ENCODE measurements at regions not wholly inside any gene's neighbourhood (a gene's known extent, or its start where the extent isn't known, plus 50 kb on each side); places are given as distances from the start of the nearest gene placed in this dataset.

- DNase-seq, result no peak
Observed at GRCh38 chr13:107075576-107075975, 507.6 kb upstream of the ARGLU1 start.

- no peak for DNase-seq
Observed at GRCh38 chr13:107070792-107071191, 502.9 kb upstream of the ARGLU1 start.

GRCh38 chr13:107069108-107069776, 501.3 kb upstream of the ARGLU1 start:
- no peak for DNase-seq

- DNase-seq, result no peak
Observed at GRCh38 chr13:107067381-107067780, 499.4 kb upstream of the ARGLU1 start.

GRCh38 chr13:107066355-107066754, 498.4 kb upstream of the ARGLU1 start:
- DNase-seq, result no peak

- no peak for DNase-seq
Observed at GRCh38 chr13:107065036-107065435, 497.1 kb upstream of the ARGLU1 start.

GRCh38 chr13:107057028-107057631, 489.2 kb upstream of the ARGLU1 start:
- DNase-seq, result no peak

- DNase-seq, result no peak
Observed at GRCh38 chr13:107043021-107043956, 475.4 kb upstream of the ARGLU1 start.

- no peak for DNase-seq
Observed at GRCh38 chr13:107035778-107036177, 467.8 kb upstream of the ARGLU1 start.

GRCh38 chr13:107035186-107035585, 467.2 kb upstream of the ARGLU1 start:
- no peak for DNase-seq

GRCh38 chr13:107034236-107034872, 466.4 kb upstream of the ARGLU1 start:
- no peak for DNase-seq

GRCh38 chr13:107031716-107032115, 463.8 kb upstream of the ARGLU1 start:
- no peak for DNase-seq

- DNase-seq, result no peak
Observed at GRCh38 chr13:107028751-107029150, 460.8 kb upstream of the ARGLU1 start.

- peak; percentile 11 for DNase-seq
Observed at GRCh38 chr13:107025991-107026390, 458.1 kb upstream of the ARGLU1 start.

GRCh38 chr13:107023335-107023734, 455.4 kb upstream of the ARGLU1 start:
- no peak for DNase-seq

- no peak for DNase-seq
Observed at GRCh38 chr13:107020393-107020792, 452.5 kb upstream of the ARGLU1 start.

GRCh38 chr13:107018285-107018684, 450.3 kb upstream of the ARGLU1 start:
- no peak for DNase-seq

- DNase-seq, result no peak
Observed at GRCh38 chr13:107006661-107007060, 438.7 kb upstream of the ARGLU1 start.

GRCh38 chr13:107005577-107005976, 437.6 kb upstream of the ARGLU1 start:
- no peak for DNase-seq

GRCh38 chr13:107003911-107004310, 436.0 kb upstream of the ARGLU1 start:
- DNase-seq, result no peak

GRCh38 chr13:106998664-106999063, 430.7 kb upstream of the ARGLU1 start:
- DNase-seq, result no peak

- DNase-seq, result no peak
Observed at GRCh38 chr13:106997696-106998095, 429.8 kb upstream of the ARGLU1 start.
